ENCODE measurements at regions not wholly inside any gene's neighbourhood (a gene's known extent, or its start where the extent isn't known, plus 50 kb on each side); places are given as distances from the start of the nearest gene placed in this dataset.

DNA sequence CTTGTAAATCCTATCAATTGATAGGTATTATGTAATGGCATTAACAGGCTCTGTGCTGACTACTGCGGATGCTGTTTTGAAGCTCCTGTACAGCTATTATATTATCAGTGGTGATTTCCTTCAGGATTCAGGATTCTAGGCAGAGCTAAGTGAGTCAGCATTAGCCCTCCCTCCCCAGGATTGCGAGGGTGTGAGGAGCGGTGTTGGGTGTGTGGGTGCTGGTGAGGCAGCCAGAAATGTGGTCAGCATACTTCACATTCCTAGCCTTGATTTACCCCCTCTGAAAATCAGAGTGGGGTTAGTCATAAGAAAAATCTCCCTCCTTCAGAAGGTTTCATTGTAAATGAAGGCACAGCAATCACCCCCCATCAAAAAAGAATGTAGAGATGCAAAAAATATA lies 72.5 kb downstream of the SNTN start:
- ATAC-seq (ENCODE audit: low read depth), result peak; percentile 93
- Histone ChIP-seq H3K9me3 (ENCODE audit: control insufficient read depth, insufficient read depth, low read length) (no peaks in the 10 kb centered on the region), H3K4me1 (ENCODE audit: control insufficient read depth, insufficient read depth, low read length) (peaks cover 4% of the 10 kb centered on the region; the same call in 1 of the 2 replicates), H3K56ac (ENCODE audit: extremely low read depth, insufficient read depth, low read length) (no peak overlapping the region), H3K27me3 (ENCODE audit: control insufficient read depth, insufficient read depth, low read length) (no peaks in the 10 kb centered on the region; the same call in 1 of the 2 replicates), H2AK9ac (replicated peaks; ENCODE audit: low read depth, low read length, poor library complexity) (no peak overlapping the region), H2AK5ac (ENCODE audit: low read depth, low read length) (no peak overlapping the region), H2BK20ac (ENCODE audit: low read depth, low read length) (no peak overlapping the region), H3K4ac (ENCODE audit: low read depth, low read length) (no peak overlapping the region), H3K18ac (ENCODE audit: low read depth, low read length) (no peak overlapping the region), H3K27ac (ENCODE audit: insufficient read depth, low read length) (no peak overlapping the region), H3K23ac (ENCODE audit: low read depth, low read length) (no peak overlapping the region), H2AFZ (replicated peaks; ENCODE audit: low read length, poor library complexity) (no peak overlapping the region), H3K9ac (ENCODE audit: low read depth, low read length) (no peak overlapping the region), H3K79me1 (ENCODE audit: low read depth in 1 of 2, low read length in 2 of 2) (no peaks in the 10 kb centered on the region), H4K91ac (ENCODE audit: insufficient read depth, low read depth, low read length) (no peak overlapping the region), H4K20me1 (ENCODE audit: insufficient read depth, low read length) (no peaks in the 10 kb centered on the region), H3K9me1 (ENCODE audit: insufficient read depth, low read length) (no peaks in the 10 kb centered on the region), H3K14ac (replicated peaks; ENCODE audit: low read depth, low read length) (no peak overlapping the region), H3K4me3 (ENCODE audit: insufficient read depth, low read depth, low read length) (no peak overlapping the region), H2BK120ac (ENCODE audit: low read depth, low read length) (no peak overlapping the region), H3K36me3 (ENCODE audit: control insufficient read depth, insufficient read depth, low read length) (no peaks in the 10 kb centered on the region), H2BK15ac (ENCODE audit: low read depth, low read length) (no peak overlapping the region), H4K5ac (ENCODE audit: low read depth, low read length) (no peak overlapping the region), H2BK5ac (ENCODE audit: low read depth, low read length, poor library complexity, severe bottlenecking) (no peak overlapping the region), H3K4me2 (ENCODE audit: low read depth, low read length) (peak overlapping the region; percentile 10; the same call in 1 of the 2 replicates), H4K8ac (ENCODE audit: low read depth in 2 of 2, low read length in 2 of 2) (no peak overlapping the region)
- in situ Hi-C loops (cut with MboI; ENCODE audit: low sequenced_read_pairs), result no loop called here
- dilution Hi-C loops (cut with HindIII; ENCODE audit: low sequenced_read_pairs, unreplicated experiment), result no loop called here
- POLR2A ChIA-PET (ENCODE audit: unreplicated experiment), result no interaction called here
- intact Hi-C loops (cut with micrococcal nuclease), result no loop called here
- no TSS peak for BruUV-seq (replicated peaks)
- no CpG with 5 or more reads among the region's 3 CpGs for WGBS, 2 experiments (ENCODE audit: extremely low coverage in 2 of 2, insufficient read length in 1 of 2)
- TF ChIP-seq RCOR1 (IDR thresholded peaks at IDR 0.05; ENCODE audit: insufficient replicate concordance, low read length) (no peak), MXI1 (IDR thresholded peaks at IDR 0.05; ENCODE audit: borderline replicate concordance, low read depth, low read length) (no peak), BHLHE40 (IDR thresholded peaks at IDR 0.05; ENCODE audit: low read depth, low read length) (peak; percentile 21; the same call in 1 of the 2 replicates), MAZ (IDR thresholded peaks at IDR 0.05; ENCODE audit: borderline replicate concordance, low read depth, low read length) (peak; percentile 92), POLR2A (IDR thresholded peaks at IDR 0.05; ENCODE audit: low read depth, low read length) (no peak), RFX5 (IDR thresholded peaks at IDR 0.05; ENCODE audit: low read depth, low read length) (no peak), MAFK (IDR thresholded peaks at IDR 0.05; ENCODE audit: low read depth, low read length) (no peak), RAD21 (IDR thresholded peaks at IDR 0.05; ENCODE audit: low read length) (no peak), FOS (IDR thresholded peaks at IDR 0.05; ENCODE audit: low read depth, low read length) (0 out of 2 replicates have a peak, but pooled peaks have one; percentile 40), SMC3 (IDR thresholded peaks at IDR 0.05; ENCODE audit: low read depth, low read length) (no peak), CHD1 (IDR thresholded peaks at IDR 0.05; ENCODE audit: low read depth, low read length) (no peak), NFE2L2 (IDR thresholded peaks at IDR 0.05; ENCODE audit: low read depth, low read length) (peak; percentile 63; the same call in 1 of the 2 replicates), CEBPB (IDR thresholded peaks at IDR 0.05; ENCODE audit: low read depth, low read length) (no peak)
- TF ChIP-seq, protein P1, sequence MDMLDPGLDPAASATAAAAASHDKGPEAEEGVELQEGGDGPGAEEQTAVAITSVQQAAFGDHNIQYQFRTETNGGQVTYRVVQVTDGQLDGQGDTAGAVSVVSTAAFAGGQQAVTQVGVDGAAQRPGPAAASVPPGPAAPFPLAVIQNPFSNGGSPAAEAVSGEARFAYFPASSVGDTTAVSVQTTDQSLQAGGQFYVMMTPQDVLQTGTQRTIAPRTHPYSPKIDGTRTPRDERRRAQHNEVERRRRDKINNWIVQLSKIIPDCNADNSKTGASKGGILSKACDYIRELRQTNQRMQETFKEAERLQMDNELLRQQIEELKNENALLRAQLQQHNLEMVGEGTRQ (IDR thresholded peaks at IDR 0.05; ENCODE audit: low read depth, low read length), result no peak
- TF ChIP-seq, protein P2, sequence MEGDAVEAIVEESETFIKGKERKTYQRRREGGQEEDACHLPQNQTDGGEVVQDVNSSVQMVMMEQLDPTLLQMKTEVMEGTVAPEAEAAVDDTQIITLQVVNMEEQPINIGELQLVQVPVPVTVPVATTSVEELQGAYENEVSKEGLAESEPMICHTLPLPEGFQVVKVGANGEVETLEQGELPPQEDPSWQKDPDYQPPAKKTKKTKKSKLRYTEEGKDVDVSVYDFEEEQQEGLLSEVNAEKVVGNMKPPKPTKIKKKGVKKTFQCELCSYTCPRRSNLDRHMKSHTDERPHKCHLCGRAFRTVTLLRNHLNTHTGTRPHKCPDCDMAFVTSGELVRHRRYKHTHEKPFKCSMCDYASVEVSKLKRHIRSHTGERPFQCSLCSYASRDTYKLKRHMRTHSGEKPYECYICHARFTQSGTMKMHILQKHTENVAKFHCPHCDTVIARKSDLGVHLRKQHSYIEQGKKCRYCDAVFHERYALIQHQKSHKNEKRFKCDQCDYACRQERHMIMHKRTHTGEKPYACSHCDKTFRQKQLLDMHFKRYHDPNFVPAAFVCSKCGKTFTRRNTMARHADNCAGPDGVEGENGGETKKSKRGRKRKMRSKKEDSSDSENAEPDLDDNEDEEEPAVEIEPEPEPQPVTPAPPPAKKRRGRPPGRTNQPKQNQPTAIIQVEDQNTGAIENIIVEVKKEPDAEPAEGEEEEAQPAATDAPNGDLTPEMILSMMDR (conservative IDR thresholded peaks at IDR 0.05; ENCODE audit: low read depth, low read length), result no peak
- TF ChIP-seq, protein P3, sequence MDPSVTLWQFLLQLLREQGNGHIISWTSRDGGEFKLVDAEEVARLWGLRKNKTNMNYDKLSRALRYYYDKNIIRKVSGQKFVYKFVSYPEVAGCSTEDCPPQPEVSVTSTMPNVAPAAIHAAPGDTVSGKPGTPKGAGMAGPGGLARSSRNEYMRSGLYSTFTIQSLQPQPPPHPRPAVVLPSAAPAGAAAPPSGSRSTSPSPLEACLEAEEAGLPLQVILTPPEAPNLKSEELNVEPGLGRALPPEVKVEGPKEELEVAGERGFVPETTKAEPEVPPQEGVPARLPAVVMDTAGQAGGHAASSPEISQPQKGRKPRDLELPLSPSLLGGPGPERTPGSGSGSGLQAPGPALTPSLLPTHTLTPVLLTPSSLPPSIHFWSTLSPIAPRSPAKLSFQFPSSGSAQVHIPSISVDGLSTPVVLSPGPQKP (IDR thresholded peaks at IDR 0.05; ENCODE audit: borderline replicate concordance, low read depth, low read length), result no peak
- peak; percentile 87 for DNase-seq
- CTCF ChIA-PET, result interaction anchor here (0.5 to 0.7 kb wide), 2 partner anchors 64 to 76 kb away, joined by 3 read pairs; no protein-coding TSS in a partner anchor

Data from IMR-90 (cell line).